ENCODE measurements at regions not wholly inside any gene's neighbourhood (a gene's known extent, or its start where the extent isn't known, plus 50 kb on each side); places are given as distances from the start of the nearest gene placed in this dataset.

GRCh38 chr6:138691595-138692057 is 81.9 kb upstream of the CCDC28A start:
- DNase-seq (ENCODE audit: low read depth in 3 of 3, low spot score in 2 of 3): peak in 1 of 3 donors; percentile 27

GRCh38 chr6:138692058-138692977 is 81.3 kb upstream of the CCDC28A start:
- peak in 2 of 3 donors; percentile 52 to 55 for DNase-seq (ENCODE audit: low read depth in 3 of 3, low spot score in 2 of 3)

- peak in 2 of 3 donors; percentile 36 to 46 for DNase-seq (ENCODE audit: low read depth in 3 of 3, low spot score in 2 of 3)
Measured at GRCh38 chr6:138692978-138693909, 80.3 kb upstream of the CCDC28A start.

- DNase-seq (ENCODE audit: low read depth in 3 of 3, low spot score in 2 of 3): no peak
Measured at GRCh38 chr6:138695193-138695592, 78.4 kb upstream of the CCDC28A start.

GRCh38 chr6:138714493-138714892 is 59.1 kb upstream of the CCDC28A start:
- DNase-seq (ENCODE audit: low read depth in 3 of 3, low spot score in 2 of 3): no peak

- no peak for DNase-seq (ENCODE audit: low read depth in 3 of 3, low spot score in 2 of 3)
Measured at GRCh38 chr6:138716013-138716412, 57.6 kb upstream of the CCDC28A start.

GRCh38 chr6:138716971-138717665 is 56.5 kb upstream of the CCDC28A start:
- no peak for DNase-seq (ENCODE audit: low read depth in 3 of 3, low spot score in 2 of 3)

GRCh38 chr6:138719011-138719635 is 54.4 kb upstream of the CCDC28A start:
- DNase-seq (ENCODE audit: low read depth in 3 of 3, low spot score in 2 of 3): no peak

GRCh38 chr6:138719744-138720143 is 53.8 kb upstream of the CCDC28A start:
- no peak for DNase-seq (ENCODE audit: low read depth in 3 of 3, low spot score in 2 of 3)

GRCh38 chr6:138722425-138723371 is 50.9 kb upstream of the CCDC28A start:
- DNase-seq (ENCODE audit: low read depth in 3 of 3, low spot score in 2 of 3): no peak
